Fibroblast of peridontal ligament (primary cell): ENCODE measurements at regions not wholly inside any gene's neighbourhood (a gene's known extent, or its start where the extent isn't known, plus 50 kb on each side); places are given as distances from the start of the nearest gene placed in this dataset.
A peak's percentile ranks its signal among the peaks of the same experiment; 100 is the strongest.
"Not testable (repeated sequence)": the region's sequence is repeated elsewhere in the genome, so short reads cannot be mapped to it uniquely, and the experiment has no call there.

Source experiments
- DNase-seq: peaks from one replicate; pipeline ENCODE4 v3.0.0-alpha.2; 2010; ENCODE audit errors: extremely low read depth

GRCh38 chr5:89229331-89230070, 346.5 kb upstream of the MEF2C start:
- DNase-seq, result no peak

- no peak for DNase-seq
Observed at GRCh38 chr5:89228355-89228754, 345.4 kb upstream of the MEF2C start.

- DNase-seq, result no peak
Observed at GRCh38 chr5:89218364-89218763, 335.4 kb upstream of the MEF2C start.

- DNase-seq, result no peak
Observed at GRCh38 chr5:89216606-89217005, 333.6 kb upstream of the MEF2C start.

- peak; percentile 97 for DNase-seq
Observed at GRCh38 chr5:89213573-89213972, 330.6 kb upstream of the MEF2C start.

- peak; percentile 96 for DNase-seq
Observed at GRCh38 chr5:89211836-89212235, 328.9 kb upstream of the MEF2C start.

- DNase-seq, result no peak
Observed at GRCh38 chr5:89208811-89209210, 325.8 kb upstream of the MEF2C start.

GRCh38 chr5:89208392-89208791, 325.4 kb upstream of the MEF2C start:
- no peak for DNase-seq

GRCh38 chr5:89204756-89205155, 321.8 kb upstream of the MEF2C start:
- peak; percentile 91 for DNase-seq

GRCh38 chr5:89203611-89204010, 320.6 kb upstream of the MEF2C start:
- DNase-seq, result no peak

- DNase-seq, result no peak
Observed at GRCh38 chr5:89200899-89201298, 317.9 kb upstream of the MEF2C start.

- DNase-seq, result no peak
Observed at GRCh38 chr5:89199306-89199705, 316.3 kb upstream of the MEF2C start.

GRCh38 chr5:89191374-89191773, 308.4 kb upstream of the MEF2C start:
- DNase-seq, result no peak

- DNase-seq, result no peak
Observed at GRCh38 chr5:89190515-89191265, 307.7 kb upstream of the MEF2C start.

- no peak for DNase-seq
Observed at GRCh38 chr5:89187883-89188465, 305.0 kb upstream of the MEF2C start.

- DNase-seq, result no peak
Observed at GRCh38 chr5:89187268-89187667, 304.3 kb upstream of the MEF2C start.

- no peak for DNase-seq
Observed at GRCh38 chr5:89181546-89181945, 298.6 kb upstream of the MEF2C start.

GRCh38 chr5:89179731-89180130, 296.7 kb upstream of the MEF2C start:
- peak; percentile 68 for DNase-seq

GRCh38 chr5:89178541-89178940, 295.6 kb upstream of the MEF2C start:
- no peak for DNase-seq

- no peak for DNase-seq
Observed at GRCh38 chr5:89173528-89173927, 290.5 kb upstream of the MEF2C start.

- no peak for DNase-seq
Observed at GRCh38 chr5:89168766-89169165, 285.8 kb upstream of the MEF2C start.

- DNase-seq, result not testable (repeated sequence)
Observed at GRCh38 chr5:89164703-89165102, 281.7 kb upstream of the MEF2C start.

- DNase-seq, result no peak
Observed at GRCh38 chr5:89156226-89156625, 273.2 kb upstream of the MEF2C start.
